Fibroblast of skin of abdomen (primary cell): ENCODE measurements at regions not wholly inside any gene's neighbourhood (a gene's known extent, or its start where the extent isn't known, plus 50 kb on each side); places are given as distances from the start of the nearest gene placed in this dataset.

Source experiments
- DNase-seq: peaks from one replicate; pipeline ENCODE4 v3.0.0-alpha.2; 2013

DNA sequence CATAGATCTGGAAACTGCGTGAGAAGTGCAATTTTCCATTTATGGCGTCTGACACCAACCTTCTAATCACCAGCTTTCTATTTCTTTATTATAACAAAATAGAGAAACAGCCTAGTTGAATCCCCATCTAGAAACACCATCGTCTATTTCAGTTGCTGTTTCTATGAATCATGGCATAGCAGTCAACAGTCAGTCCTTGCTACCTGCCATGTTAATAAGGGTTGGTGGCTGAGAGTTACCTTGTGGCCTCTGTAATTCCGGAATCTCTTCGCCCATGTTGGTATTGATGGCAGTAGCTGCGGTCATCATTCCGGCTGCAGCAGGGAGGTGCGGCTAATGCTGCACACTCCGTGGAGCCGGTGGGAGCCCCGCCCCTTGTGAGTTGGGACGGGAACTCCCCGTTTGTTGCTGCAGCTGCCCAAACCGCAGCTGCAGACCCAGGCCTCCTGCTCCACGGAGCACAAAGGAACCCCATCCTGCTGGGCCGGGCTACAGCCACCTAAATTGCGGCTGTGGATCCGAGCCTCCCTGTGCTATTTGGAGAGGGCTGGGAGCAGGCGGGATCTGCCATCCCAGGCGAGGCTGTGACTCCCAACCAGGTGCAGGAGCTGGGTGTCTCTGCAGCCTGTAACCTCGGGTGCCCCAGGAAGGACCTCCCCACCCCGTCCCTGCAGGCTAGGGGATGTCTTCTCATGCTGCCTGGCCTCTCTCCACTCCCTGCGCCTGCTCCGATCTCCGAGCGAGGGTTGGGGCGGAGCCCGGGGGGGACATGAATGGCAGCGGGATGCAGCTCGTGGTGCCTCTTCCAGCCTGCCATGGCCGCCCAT lies 115.4 kb upstream of the STK26 start:
- DNase-seq = no peak

DNA sequence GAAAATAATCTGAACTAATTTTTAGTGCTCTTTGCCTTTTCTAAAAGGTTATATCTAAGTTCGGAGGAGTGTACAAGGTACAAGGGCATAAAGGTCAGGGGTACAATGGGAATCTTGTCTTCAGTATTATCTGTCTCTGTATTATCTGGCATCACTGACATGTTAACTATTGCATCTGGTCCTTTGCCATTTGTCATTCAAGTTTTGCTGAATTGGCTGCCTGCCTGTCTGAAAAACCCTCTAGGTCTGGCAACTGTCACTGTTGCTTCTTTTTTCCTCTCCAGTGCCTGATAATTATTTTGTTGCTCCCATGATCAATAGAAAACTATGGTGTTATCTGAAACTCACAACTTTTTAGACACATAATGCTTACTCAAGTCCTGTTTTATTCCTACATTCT lies 112.5 kb upstream of the STK26 start:
- DNase-seq = no peak

DNA sequence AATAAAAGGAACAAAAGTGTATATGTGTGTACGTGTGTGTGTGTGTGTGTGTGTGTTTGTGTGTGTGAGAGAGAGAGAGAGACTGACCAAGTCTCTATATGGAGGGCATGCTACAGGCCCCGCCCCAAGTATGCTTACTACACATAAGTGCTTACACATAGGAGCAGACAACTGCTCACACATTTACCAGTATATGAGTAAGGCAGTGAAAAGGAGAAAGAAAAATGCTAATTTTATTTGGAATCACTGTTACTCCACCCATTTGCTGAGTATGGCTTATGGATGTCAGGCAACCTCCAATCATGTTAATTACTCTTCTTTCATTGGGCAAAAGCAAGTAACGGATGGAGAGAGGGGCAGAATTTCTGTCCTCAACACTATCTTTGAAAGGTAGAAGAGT lies 107.6 kb upstream of the STK26 start:
- DNase-seq = no peak

DNA sequence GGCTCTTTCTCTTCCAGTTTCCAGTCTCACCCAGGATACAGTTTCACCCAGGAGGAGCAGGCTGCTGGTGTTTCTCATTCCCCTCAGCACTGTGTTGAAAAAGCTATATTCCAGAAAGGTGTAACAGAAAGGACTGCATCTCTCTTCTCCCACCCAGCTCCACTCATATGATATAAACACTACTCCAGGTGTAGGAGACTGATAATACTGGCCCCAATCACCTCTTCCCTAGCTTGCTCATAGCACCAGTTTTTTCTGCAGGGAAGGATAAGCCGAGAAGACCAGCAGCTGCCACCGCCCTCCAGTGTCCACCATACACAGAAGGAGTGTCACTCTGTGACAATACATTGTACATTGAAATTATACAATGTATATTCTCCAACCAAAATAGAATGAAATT lies 105.5 kb upstream of the STK26 start:
- no peak for DNase-seq

DNA sequence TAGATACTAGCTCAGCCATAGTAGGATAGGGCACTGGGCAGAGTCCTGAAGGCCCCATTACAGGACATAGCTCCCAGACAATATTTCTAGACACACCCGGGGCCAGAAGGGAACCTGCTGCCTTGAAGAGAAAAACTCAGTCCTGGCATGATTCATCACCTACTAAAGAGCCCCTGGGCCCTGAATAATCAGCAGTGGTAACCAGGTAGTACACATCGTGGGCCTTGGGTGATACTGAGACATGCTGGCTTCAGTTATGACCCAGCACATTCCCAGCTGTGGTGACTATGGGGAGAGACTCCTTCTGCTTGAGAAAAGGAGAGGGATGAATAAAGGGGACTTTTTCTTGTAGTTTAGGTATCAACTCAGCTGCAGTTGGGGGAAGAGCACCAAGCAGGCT lies 104.3 kb upstream of the STK26 start:
- no peak for DNase-seq

DNA sequence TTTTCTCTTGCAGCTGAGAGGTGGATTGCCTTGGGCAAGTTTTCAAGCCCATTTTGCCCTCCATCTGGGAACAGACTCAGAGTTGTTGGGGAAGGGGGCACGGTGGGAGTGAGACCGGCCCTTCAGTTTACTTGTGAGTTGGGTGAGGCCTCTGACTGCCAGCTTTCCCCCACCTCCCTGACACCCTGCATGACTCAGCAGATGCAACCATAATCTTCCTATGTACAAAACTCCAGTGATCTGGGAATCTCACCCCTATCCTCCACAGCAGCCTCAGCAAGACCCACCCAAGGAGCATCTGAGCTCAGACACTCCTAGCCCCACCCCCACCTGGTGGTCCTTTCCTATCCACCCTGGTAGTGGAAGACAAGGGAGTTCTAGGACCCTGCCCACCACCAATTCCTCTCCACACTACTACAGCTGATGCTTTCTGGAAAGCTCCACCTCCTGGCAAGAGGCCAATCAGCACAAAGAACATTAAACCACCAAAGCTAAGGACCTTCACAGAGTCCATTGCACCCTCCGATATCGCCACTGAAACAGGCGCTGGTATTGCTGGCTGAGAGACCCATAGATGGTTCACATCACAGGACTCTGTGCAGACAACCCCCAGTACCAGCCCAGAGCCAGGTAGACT lies 99.4 kb upstream of the STK26 start:
- no peak for DNase-seq

DNA sequence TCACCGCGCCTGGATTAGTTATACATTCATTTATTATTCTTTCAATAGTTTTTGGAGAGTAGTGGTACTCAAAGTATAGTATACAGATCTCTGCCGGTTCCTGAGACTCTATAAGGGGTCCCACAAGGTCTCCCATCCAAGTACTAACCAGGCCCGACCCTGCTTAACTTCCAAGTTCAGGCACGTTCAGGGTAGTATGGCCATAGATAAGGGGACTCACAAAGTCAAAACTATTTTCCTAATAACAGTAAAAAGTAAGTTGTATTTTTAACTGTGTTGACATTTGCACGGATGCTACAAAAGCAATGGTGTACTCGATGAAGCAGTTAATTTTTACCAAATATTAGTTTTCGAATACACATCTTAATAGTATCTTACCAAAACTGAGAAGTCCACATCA lies 84.4 kb upstream of the STK26 start:
- no peak for DNase-seq

DNA sequence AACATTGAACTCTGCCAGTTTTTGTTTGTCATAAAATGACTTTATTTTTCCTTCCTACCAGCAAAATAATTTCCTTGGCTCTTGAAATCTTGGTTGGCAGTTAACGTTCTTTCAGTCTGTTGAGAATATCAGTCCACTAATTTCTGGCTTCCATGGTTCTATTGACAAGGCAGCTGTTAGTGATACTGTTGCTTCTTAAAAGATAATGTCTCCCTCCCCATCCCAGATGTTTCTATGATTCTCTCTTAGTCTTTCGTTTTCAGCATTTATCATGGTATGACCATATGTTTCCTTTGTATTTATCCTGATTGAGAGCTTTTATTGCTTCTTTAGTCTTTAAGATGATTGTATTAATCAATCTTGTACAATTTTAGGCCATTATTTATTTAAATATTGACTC lies 81.1 kb upstream of the STK26 start:
- no peak for DNase-seq

DNA sequence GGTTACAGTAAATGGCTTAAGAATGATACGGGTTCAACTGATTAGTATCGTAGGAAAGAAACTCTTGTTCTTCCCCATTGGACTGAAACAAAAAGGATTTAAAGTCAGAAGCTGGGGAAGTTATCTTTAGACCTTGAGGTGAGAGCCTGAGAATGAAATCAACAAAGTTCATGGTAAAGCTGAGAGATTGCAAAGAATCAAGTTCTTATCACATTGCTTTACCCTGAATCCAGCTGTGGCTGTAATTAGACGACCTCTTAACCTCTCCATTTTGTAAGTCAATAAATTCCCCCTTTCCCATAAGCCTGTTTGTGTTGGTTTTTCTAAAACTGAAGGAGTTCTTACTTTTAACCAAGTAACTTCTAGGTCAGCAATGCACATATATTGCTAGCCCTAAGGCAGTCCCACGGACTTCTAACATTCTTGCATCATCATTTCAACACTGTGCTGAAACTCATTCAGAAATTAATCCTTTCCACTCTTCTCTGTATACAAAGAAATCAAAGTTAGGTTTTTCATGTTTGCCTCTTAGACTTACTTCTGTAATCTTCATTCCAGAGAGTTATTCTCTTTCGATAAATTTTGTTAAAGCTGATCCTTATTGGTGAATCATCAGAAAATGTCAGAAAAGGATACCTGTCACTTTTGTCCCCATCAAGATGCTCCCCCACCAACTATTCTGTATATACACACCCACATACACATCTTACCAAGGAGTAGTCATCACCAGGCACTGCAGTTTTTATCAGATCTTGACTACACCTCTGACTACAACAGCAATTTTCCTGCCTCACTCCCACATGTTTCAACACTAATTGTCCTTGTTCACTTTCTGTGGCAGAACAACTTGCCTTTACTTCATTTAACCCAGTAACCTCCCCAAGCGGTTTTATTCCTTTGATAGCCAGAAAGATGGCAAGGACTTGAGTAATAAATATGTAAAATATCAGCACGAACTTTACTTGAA lies 77.9 kb upstream of the STK26 start:
- DNase-seq = no peak

DNA sequence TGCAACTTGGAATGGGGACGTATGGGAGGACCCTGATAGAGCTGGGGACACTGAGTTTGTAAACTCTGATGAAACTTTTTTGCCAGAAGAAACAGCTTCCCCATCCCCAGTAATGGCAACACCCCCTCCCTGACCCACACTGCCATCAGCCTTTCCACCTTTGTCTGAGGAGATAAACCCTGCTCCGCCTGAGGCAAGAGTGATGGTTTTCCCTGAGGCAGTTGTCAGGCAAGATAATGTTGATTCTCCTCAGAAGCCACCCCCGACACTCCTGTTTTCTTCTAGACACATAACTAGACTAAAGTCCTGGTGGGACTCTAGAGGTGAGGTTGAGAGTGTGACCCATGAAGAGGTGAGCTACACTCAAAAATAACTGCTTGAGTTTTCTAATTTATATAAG lies 71.9 kb upstream of the STK26 start:
- no peak for DNase-seq

DNA sequence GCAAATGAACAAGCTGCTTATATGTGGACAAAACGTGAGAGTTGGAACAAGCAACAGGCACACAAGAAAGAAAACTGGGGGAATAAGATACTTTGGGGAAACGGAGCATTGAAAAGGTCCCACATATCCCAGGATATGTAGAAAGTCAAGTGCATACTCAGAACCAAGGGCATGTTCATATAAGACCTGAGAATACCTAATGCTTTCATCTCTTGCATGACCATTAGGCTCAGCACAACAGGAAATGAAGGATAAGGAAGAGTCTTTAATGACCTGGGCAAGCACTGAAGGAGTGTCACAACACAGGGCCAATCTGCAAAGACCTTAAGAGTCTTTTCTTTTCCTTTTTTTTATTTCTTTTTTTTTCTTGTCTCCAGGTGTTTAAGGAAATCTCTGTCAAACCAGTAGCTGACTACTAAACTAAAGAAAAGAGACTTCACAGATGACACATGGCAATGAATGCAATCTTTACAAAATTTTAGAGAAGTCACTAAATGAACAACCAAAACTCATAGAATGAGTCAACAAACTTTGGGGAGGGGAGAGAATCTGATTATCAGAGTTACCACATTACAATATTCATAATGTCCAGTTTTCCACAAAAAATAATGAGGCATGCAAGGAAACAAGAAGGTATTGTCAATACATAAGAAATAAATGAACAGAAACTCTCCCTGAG lies 67.9 kb upstream of the STK26 start:
- no peak for DNase-seq

DNA sequence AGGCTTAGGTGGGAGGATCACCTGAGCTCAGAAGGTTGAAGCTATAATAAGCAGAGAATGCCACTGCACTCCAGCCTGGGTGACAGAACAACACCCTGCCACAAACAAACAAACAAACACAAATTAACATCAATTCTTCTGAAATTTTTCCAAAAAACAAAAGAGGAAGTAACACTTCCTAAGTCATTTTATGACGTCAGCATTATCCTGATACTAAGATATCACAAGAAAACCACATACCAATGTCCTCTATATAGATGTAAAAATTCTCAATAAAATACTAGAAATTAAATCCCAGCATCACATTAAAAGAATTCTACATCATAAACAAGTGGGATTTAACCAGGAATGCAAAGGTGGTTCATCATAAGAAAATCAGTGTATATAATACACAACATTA lies 64.4 kb upstream of the STK26 start:
- DNase-seq = no peak

DNA sequence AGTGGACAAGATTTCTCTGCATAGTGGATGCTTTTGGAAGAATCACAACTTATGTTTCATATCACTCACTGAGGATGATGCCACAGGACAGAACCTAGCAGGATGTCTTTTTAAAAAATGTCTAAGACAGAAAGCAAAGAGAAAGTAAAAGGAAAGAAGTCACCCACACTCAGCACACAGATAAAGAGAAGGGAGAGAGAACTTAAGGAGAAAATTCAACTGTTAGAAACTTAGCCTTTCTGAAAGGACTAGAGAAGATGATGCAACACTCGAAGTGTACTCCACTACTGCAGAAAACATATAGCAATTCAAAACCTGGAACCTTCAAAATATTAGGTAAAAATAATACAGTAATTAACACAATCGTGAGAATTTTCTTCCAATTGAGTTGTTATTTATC lies 52.8 kb upstream of the STK26 start:
- DNase-seq = no peak
